ENCODE measurements at regions not wholly inside any gene's neighbourhood (a gene's known extent, or its start where the extent isn't known, plus 50 kb on each side); places are given as distances from the start of the nearest gene placed in this dataset.

DNA sequence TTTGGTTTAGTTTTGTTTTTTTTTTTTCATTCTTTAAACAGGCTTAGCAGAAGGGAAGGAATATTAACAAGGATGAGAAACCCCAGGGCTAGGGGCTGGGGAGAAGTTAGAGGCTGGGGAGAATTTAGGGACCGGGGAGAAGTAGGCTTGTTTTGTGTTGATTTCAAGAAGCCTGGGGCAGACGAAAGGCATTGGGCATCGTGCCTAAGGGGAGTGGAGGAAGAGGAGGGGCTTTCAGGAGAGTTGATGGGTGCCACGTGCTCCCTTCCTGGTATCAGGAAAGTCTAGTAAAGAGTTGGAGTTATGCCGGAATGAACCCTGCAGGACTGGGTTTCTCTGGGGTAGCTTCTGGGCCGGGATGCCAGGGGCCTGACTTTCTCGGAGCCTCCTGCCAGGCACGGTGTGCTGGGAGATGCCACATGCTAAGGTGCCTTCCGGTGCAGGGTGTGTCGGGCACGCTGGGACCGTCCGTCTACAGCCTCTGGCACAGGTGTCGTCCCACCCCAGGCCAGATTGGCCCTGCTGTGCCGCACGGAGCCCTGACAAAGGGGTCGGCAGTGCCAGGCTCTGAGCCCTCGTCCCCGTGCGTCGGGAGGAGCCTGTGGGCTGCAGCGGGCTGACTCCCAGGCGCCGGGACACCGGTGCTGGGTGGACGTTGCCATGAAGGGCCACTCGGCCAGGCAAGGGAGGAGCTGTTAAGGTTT lies 159.9 kb downstream of the OLFM1 start:
- TF ChIP-seq, protein P1, sequence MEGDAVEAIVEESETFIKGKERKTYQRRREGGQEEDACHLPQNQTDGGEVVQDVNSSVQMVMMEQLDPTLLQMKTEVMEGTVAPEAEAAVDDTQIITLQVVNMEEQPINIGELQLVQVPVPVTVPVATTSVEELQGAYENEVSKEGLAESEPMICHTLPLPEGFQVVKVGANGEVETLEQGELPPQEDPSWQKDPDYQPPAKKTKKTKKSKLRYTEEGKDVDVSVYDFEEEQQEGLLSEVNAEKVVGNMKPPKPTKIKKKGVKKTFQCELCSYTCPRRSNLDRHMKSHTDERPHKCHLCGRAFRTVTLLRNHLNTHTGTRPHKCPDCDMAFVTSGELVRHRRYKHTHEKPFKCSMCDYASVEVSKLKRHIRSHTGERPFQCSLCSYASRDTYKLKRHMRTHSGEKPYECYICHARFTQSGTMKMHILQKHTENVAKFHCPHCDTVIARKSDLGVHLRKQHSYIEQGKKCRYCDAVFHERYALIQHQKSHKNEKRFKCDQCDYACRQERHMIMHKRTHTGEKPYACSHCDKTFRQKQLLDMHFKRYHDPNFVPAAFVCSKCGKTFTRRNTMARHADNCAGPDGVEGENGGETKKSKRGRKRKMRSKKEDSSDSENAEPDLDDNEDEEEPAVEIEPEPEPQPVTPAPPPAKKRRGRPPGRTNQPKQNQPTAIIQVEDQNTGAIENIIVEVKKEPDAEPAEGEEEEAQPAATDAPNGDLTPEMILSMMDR (IDR thresholded peaks at IDR 0.05) = no peak
- no peak for TF ChIP-seq POLR2A (IDR thresholded peaks at IDR 0.05)

All from vagina (tissue), 2 donors.